ENCODE measurements at regions not wholly inside any gene's neighbourhood (a gene's known extent, or its start where the extent isn't known, plus 50 kb on each side); places are given as distances from the start of the nearest gene placed in this dataset.

DNA sequence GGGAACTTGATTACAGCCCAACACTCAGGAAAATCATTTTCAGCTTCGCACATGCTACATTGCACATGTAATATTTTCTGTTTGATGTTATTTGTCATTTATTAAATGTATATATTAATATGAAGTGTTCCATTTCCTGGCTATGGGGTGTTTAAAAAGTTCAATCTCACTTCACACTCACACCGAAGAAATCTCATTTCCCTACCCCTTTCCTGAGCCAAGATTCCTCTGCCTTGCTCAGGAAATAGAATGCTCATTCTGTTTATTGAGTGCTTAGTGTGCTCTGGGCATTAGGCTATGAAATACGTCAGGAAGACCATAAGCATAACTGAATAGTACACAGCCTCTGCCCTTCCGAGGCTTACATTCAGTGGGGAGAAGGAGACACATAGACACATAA lies 331.9 kb upstream of the TSHZ3 start:
- CTCF ChIA-PET = no interaction called here
- POLR2A ChIA-PET = no interaction called here

GRCh38 chr19:31693131-31693932 lies 344.1 kb upstream of the TSHZ3 start:
- CTCF ChIA-PET = no interaction called here
- POLR2A ChIA-PET = no interaction called here

GRCh38 chr19:31693933-31694269 lies 344.7 kb upstream of the TSHZ3 start:
- ChIA-PET POLR2A (no interaction called here), CTCF (no interaction called here)

DNA sequence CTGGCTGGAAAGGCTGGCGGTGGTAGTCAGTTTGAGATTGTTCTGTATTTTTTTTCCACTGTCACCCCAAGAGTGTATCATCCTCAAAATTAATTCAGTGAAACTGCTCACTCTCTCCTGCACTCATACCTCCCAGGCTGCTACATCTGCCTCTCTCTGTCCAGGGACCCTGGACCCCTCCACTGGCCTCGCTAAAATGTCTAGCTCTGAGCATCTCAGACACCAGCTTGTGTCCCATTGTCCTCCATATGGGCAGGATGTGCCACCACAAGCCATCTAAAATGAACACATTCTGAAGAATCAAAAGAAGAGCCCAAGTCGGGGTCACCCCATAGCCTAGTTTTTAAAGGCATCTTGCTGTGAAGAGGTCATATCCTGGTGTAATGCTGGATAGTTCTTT lies 345.5 kb upstream of the TSHZ3 start:
- POLR2A ChIA-PET = no interaction called here
- CTCF ChIA-PET = no interaction called here

DNA sequence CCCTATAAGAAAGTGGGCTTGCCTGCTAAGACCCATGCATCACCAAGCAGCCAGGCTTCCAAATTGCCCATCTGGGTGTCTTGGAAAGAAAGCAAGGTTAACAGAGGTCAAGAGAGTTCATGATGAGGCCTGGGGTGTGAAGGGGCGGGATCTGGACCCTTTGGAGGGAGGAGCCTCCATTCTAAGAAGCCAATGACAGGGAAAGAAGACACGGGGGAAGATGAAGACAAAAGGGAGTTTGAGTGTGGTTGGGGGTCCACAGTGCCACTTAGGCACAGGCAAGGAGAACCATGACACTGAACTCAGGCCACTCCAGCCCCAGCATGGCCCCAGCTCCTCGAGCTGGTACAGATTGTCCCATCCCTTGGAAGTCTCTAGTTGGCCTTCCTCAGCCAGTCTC lies 350.2 kb upstream of the TSHZ3 start:
- ChIA-PET POLR2A (no interaction called here), CTCF (no interaction called here)

DNA sequence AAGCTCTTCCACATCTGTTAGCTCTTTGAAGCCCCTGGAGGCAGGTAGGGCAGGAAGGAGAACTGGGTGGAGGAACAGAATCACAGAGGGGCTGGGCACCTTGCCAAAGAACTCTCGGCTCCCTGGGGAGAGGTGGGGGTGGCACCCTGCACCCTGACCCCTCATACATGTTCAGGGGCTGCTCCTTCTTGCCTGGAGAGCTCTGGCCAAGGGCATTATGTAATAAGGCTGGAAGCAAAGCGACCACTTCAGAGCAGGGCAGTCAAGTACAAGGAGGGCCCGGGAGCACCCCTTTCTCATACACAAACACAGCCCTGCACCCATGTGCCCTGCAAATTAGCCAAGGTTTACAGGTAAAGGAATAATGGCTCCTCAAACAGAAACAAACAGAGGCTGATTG lies 351.9 kb upstream of the TSHZ3 start:
- POLR2A ChIA-PET = no interaction called here
- CTCF ChIA-PET = no interaction called here

DNA sequence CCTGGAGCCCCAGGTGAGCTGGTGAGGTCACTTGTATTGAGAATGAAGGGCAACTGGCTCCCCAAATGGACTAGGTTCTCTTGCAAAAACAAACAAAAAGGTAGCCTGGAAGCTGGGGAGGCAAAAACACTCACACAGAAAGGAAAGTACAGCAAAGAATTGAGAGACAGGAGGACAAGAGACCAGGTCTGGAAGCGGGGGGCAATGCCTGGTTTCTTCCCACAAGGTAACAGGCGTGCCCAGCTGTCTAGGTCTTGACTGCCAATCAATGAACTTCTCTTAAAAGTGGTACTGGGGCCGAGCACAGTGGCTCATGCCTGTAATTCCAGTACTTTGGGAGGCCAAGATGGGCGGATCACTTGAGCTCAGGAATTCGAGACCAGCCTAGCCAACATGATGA lies 356.4 kb upstream of the TSHZ3 start:
- POLR2A ChIA-PET = no interaction called here
- CTCF ChIA-PET = no interaction called here

- CTCF ChIA-PET = no interaction called here
Observed at GRCh38 chr19:31706131-31706530, 356.9 kb upstream of the TSHZ3 start.

GRCh38 chr19:31706691-31707620 lies 357.7 kb upstream of the TSHZ3 start:
- ChIA-PET POLR2A (no interaction called here), CTCF (no interaction called here)

More at GRCh38 chr19:31706131-31706530, 356.9 kb upstream of the TSHZ3 start:
- POLR2A ChIA-PET = no interaction called here

- ChIA-PET CTCF (no interaction called here), POLR2A (no interaction called here)
Observed at GRCh38 chr19:31708520-31708919, 359.3 kb upstream of the TSHZ3 start.

GRCh38 chr19:31709476-31709875 lies 360.2 kb upstream of the TSHZ3 start:
- CTCF ChIA-PET = no interaction called here
- POLR2A ChIA-PET = no interaction called here

- ChIA-PET CTCF (no interaction called here), POLR2A (no interaction called here)
Observed at GRCh38 chr19:31715249-31715945, 366.2 kb upstream of the TSHZ3 start.

GRCh38 chr19:31716826-31717225 lies 367.6 kb upstream of the TSHZ3 start:
- ChIA-PET CTCF (no interaction called here), POLR2A (no interaction called here)

- CTCF ChIA-PET = no interaction called here
- POLR2A ChIA-PET = no interaction called here
Observed at GRCh38 chr19:31717269-31717923, 368.2 kb upstream of the TSHZ3 start.

- POLR2A ChIA-PET = no interaction called here
- CTCF ChIA-PET = no interaction called here
Observed at GRCh38 chr19:31718032-31718431, 368.8 kb upstream of the TSHZ3 start.

GRCh38 chr19:31718898-31719297 lies 369.7 kb upstream of the TSHZ3 start:
- CTCF ChIA-PET = no interaction called here
- POLR2A ChIA-PET = no interaction called here

GRCh38 chr19:31723101-31723500 lies 373.9 kb upstream of the TSHZ3 start:
- CTCF ChIA-PET = no interaction called here
- POLR2A ChIA-PET = no interaction called here

- CTCF ChIA-PET = no interaction called here
- POLR2A ChIA-PET = no interaction called here
Observed at GRCh38 chr19:31725051-31725450, 375.8 kb upstream of the TSHZ3 start.

- POLR2A ChIA-PET = no interaction called here
- CTCF ChIA-PET = no interaction called here
Observed at GRCh38 chr19:31727536-31727935, 378.3 kb upstream of the TSHZ3 start.

GRCh38 chr19:31730270-31730669 lies 381.0 kb upstream of the TSHZ3 start:
- CTCF ChIA-PET = no interaction called here
- POLR2A ChIA-PET = no interaction called here

- CTCF ChIA-PET = no interaction called here
Observed at GRCh38 chr19:31733591-31733990, 384.4 kb upstream of the TSHZ3 start.

More at GRCh38 chr19:31733591-31733990, 384.4 kb upstream of the TSHZ3 start:
- POLR2A ChIA-PET = no interaction called here
